GM19452 (cell line): ENCODE measurements at regions not wholly inside any gene's neighbourhood (a gene's known extent, or its start where the extent isn't known, plus 50 kb on each side); places are given as distances from the start of the nearest gene placed in this dataset.

Experiments
- ATAC-seq: cut with Tn5 transposase; IDR thresholded peaks from one replicate; pipeline ENCODE4 v1.9.1; 2021; ENCODE audit not compliant: unreplicated experiment

DNA sequence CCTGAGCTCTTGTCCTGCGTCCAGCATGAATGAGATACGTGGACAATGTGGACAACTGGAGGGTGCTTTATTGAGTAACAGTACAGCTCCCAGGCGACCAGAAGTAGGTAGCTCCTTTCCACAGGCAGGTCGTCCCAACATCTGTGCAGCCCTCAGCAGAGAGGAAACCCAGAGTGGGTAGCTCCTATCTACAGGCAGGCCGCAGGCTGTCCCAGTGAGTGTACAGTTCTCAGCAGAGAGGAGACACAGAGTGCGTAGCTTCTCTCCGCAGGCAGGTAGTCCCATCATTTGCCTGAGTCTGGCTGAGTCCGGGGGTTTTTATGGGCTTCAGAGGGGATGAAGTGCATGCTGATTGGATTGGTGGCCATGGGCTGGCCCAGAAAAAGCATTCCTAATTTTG, 373.3 kb downstream of the CHSY3 start:
- ATAC-seq, result no peak

- no peak for ATAC-seq
These were observed 372.7 kb downstream of the CHSY3 start for GRCh38 chr5:130277002-130277401.

DNA sequence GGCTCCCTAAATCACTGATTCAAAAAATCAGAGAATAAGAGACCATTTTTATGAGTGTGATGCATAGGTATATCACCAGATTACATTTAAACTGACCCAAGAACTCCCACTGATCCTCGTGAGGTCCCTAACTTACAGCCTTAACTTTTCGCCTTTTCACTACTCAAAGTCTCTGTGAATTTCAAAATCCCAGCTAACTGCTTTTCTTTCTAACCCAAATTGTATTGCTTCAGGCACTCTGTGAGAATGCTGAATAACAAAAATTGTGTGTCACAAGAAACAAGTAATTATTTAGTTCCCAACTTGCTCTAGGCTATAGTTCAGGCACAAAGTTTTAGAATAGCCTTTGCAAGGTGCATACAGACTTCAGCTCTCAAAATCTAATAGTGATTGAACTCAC, 368.6 kb downstream of the CHSY3 start:
- no peak for ATAC-seq

- no peak for ATAC-seq
These were observed 366.5 kb downstream of the CHSY3 start for GRCh38 chr5:130270786-130271185.

- no peak for ATAC-seq
These were observed 364.2 kb downstream of the CHSY3 start for GRCh38 chr5:130268489-130268888.

DNA sequence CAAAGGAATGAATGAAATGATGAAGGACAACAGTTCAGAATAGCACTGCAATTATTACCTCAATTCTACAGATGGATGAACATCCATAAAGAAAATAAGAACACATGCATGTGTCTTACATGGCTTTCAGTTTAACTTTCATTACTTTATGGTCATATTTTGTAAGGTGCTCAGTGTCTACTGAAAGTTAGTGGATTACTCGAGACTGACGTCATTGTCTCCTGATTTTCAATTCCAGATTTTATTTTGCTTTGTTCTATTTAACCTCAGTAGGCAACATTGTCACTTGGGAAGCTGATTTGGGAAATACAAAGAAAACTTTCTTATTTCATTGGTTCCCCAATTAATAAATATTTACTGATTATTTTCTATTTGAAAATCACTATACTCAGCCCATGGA, 363.7 kb downstream of the CHSY3 start:
- no peak for ATAC-seq

- ATAC-seq, result no peak
These were observed 356.2 kb downstream of the CHSY3 start for GRCh38 chr5:130260481-130260880.

DNA sequence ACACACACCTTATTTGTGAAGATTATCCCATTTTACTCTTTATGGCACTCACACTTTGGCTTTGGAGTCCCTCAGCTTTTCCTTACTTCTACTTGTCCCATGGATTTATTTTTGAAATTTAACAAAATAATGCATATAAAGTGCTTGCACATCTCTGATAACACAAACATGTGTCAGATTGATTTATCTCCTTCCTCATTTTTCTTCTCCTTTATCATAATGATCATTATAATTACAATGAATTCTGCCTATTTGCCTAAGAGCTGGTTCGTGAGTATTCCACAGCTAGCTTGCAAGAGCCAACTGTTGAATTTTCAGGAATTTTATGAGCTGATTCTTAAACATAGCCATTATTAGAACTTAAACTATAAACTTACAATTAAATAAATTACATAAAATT, 347.7 kb downstream of the CHSY3 start:
- ATAC-seq, result no peak

DNA sequence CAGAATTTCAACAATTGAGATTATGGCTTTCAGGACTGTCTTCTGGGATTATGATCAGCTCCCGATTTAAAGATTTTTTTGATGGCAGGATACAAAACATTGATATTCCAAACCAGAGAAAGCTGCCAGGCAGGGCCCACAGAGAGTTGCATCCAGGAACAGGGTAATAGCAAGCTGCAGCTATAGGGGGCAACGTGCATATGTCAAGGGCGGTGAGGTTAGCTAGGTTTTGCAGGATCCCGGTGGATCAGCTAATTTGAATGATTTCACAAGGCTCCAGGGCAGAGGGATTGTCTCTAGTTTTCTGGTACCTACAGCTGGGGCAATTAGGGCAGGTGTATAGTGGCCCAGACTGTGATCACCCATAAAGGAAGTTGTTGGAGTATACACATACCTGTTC, 339.4 kb downstream of the CHSY3 start:
- ATAC-seq, result no peak

DNA sequence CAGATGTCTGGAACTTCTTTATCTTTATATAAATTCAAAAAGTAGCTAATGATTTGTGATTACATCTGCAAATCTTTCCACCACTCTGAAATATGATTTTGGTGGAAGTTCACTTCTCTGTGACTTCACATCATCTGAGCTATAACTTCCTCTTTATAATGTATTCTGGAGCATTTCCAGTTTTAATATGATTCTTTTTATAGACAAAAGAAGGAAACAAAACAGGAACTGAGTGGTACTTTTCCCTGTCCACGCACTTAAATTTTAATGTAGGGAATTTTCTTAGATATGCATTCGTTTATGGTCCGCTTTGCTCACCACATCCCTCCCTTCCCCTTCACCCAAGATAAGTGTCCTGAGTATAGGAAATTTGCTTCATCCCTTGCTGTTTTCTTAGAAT, 333.5 kb downstream of the CHSY3 start:
- no peak for ATAC-seq
